ENCODE measurements at regions not wholly inside any gene's neighbourhood (a gene's known extent, or its start where the extent isn't known, plus 50 kb on each side); places are given as distances from the start of the nearest gene placed in this dataset.

- TF ChIP-seq, protein P1, sequence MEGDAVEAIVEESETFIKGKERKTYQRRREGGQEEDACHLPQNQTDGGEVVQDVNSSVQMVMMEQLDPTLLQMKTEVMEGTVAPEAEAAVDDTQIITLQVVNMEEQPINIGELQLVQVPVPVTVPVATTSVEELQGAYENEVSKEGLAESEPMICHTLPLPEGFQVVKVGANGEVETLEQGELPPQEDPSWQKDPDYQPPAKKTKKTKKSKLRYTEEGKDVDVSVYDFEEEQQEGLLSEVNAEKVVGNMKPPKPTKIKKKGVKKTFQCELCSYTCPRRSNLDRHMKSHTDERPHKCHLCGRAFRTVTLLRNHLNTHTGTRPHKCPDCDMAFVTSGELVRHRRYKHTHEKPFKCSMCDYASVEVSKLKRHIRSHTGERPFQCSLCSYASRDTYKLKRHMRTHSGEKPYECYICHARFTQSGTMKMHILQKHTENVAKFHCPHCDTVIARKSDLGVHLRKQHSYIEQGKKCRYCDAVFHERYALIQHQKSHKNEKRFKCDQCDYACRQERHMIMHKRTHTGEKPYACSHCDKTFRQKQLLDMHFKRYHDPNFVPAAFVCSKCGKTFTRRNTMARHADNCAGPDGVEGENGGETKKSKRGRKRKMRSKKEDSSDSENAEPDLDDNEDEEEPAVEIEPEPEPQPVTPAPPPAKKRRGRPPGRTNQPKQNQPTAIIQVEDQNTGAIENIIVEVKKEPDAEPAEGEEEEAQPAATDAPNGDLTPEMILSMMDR (IDR thresholded peaks at IDR 0.05; ENCODE audit: low read length), result no peak
- no peak for TF ChIP-seq EZH2 (IDR thresholded peaks at IDR 0.05; ENCODE audit: borderline replicate concordance, low read length)
These were observed 59.7 kb downstream of the HMGB3 start for GRCh38 chrX:151042842-151043241.

Measured in OCI-LY1 (cell line).